Suprapubic skin (tissue), 4 donors: ENCODE measurements at regions not wholly inside any gene's neighbourhood (a gene's known extent, or its start where the extent isn't known, plus 50 kb on each side); places are given as distances from the start of the nearest gene placed in this dataset.

Experiments used
- DNase-seq, 2 donors: peaks; one replicate each; pipeline ENCODE4 v3.0.0-alpha.2; 2019; ENCODE audit warnings: low spot score in 2 of 2
- H3K27ac ChIP-seq: fragments of 200-600 bp; sonication (generic); one replicate; pipeline ENCODE4 v1.5.1; 2019
- H3K27me3 ChIP-seq: fragments of 200-600 bp; sonication (generic); one replicate; pipeline ENCODE4 v1.5.1; 2019
- H3K36me3 ChIP-seq: fragments of 200-600 bp; sonication (generic); one replicate; pipeline ENCODE4 v1.5.1; 2019
- H3K4me1 ChIP-seq: fragments of 200-600 bp; sonication (generic); one replicate; pipeline ENCODE4 v1.5.1; 2019
- H3K4me3 ChIP-seq: fragments of 200-600 bp; sonication (generic); one replicate; pipeline ENCODE4 v1.5.1; 2019; ENCODE audit warnings: mild to moderate bottlenecking
- H3K9me3 ChIP-seq: fragments of 200-600 bp; sonication (generic); one replicate; pipeline ENCODE4 v1.5.1; 2019
- CTCF ChIP-seq, 2 donors: fragments of 200-600 bp in 1 of 2; fragments of 450-650 bp in 1 of 2; sonication (generic) in 1 of 2; IDR thresholded peaks; one replicate each; pipeline ENCODE4 v1.5.1; 2016 to 2019; ENCODE audit warnings: antibody characterized with exemption in 2 of 2, mild to moderate bottlenecking in 1 of 2, moderate library complexity in 1 of 2
- EP300 ChIP-seq: sonication (generic); formaldehyde crosslinking; IDR thresholded peaks from one replicate; pipeline ENCODE4 v1.6.1; 2017; ENCODE audit warnings: antibody characterized with exemption
- POLR2A ChIP-seq, 2 donors: fragments of 450-650 bp; IDR thresholded peaks; one replicate each; pipeline ENCODE4 v1.6.1; 2017; ENCODE audit warnings: antibody characterized with exemption in 2 of 2, mild to moderate bottlenecking in 2 of 2, moderate library complexity in 2 of 2
- POLR2AphosphoS5 ChIP-seq, 3 donors: sonication (generic); formaldehyde crosslinking; IDR thresholded peaks; one replicate each; pipeline ENCODE4 v1.6.1; 2017; ENCODE audit warnings: antibody characterized with exemption in 3 of 3
- WGBS: methylation state at CpG from one replicate; pipeline ENCODE4 v1.1.5; 2018; 5-methylcytosine and 5-hydroxymethylcytosine counted together

DNA sequence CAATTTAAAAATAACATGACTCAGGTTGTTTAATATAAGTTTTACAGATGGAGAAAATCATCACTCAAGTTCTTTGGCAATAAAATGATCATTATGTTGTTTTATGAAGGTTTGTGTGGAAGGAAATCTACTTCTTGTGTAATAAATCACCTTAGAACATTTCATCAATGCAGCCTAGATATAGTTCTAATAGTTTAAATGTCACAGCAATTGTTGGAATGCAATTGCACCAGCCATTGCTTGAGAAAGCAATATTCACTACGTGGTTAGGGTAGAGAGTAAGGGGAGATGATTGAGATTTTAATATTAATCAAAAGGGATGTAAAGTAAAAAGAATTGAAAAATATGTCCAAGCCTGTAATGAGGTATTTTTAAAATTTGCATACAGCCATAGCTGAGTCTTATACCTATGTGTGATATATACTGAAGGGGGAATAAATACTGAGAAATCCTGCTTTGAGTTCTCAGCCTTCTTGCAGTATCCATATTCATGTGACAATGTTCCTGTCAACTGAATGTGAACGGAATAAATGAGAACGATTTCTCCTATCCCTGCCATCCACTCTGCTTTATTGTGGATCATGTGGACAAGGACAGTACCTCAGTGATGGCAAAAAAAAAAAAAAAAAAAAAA lies 257.9 kb downstream of the OTOL1 start:
- Histone ChIP-seq H3K27me3 (no peaks in the 10 kb centered on the region), H3K4me3 (no peak overlapping the region), H3K9me3 (no peaks in the 10 kb centered on the region), H3K4me1 (no peaks in the 10 kb centered on the region), H3K36me3 (no peaks in the 10 kb centered on the region), H3K27ac (no peak overlapping the region)
- DNase-seq: no peak
- TF ChIP-seq POLR2A (IDR thresholded peaks at IDR 0.05): no peak
- TF ChIP-seq EP300: no peak
- 87% methylated on average over 3 of the region's 3 CpGs for WGBS

DNA sequence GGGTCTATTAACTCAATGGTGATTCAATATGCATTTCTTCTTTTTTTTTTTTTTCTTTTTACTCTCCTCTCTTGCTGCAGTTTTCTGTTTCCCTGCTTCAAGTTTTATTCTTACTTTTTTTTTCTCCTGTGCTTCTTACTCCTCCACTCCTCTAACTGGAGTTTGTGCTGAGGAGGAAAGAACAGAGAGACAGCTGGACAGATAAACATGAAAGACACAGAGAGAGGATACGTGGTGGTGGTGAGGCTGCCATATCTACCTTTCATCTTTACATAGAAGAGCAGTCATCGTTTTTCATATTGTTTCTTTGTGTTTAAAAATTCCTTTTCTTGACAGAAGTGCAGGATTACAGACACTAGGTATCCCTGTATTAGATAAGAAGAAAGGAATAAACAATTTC lies 262.8 kb downstream of the OTOL1 start:
- H3K9me3 ChIP-seq: no peaks in the 10 kb centered on the region
- no peak overlapping the region for H3K27ac ChIP-seq
- no peaks in the 10 kb centered on the region for H3K27me3 ChIP-seq
- no peaks in the 10 kb centered on the region for H3K36me3 ChIP-seq
- no peak for DNase-seq
- no peaks in the 10 kb centered on the region for H3K4me1 ChIP-seq
- H3K4me3 ChIP-seq: no peak overlapping the region
- TF ChIP-seq EP300 (no peak), POLR2A (IDR thresholded peaks at IDR 0.05) (no peak), CTCF (IDR thresholded peaks at IDR 0.05) (no peak), POLR2AphosphoS5 (IDR thresholded peaks at IDR 0.05) (no peak)
- 62% methylated on average over 2 of the region's 2 CpGs for WGBS

GRCh38 chr3:161766331-161766730 lies 269.7 kb downstream of the OTOL1 start:
- WGBS: 47% methylated on average over 3 of the region's 3 CpGs
- DNase-seq: no peak
- TF ChIP-seq POLR2A (IDR thresholded peaks at IDR 0.05) (no peak), EP300 (no peak), CTCF (IDR thresholded peaks at IDR 0.05) (no peak), POLR2AphosphoS5 (IDR thresholded peaks at IDR 0.05) (no peak)
- H3K4me3 ChIP-seq: no peak overlapping the region
- H3K27me3 ChIP-seq: no peaks in the 10 kb centered on the region
- H3K4me1 ChIP-seq: no peaks in the 10 kb centered on the region
- no peaks in the 10 kb centered on the region for H3K9me3 ChIP-seq
- no peaks in the 10 kb centered on the region for H3K36me3 ChIP-seq
- no peak overlapping the region for H3K27ac ChIP-seq

DNA sequence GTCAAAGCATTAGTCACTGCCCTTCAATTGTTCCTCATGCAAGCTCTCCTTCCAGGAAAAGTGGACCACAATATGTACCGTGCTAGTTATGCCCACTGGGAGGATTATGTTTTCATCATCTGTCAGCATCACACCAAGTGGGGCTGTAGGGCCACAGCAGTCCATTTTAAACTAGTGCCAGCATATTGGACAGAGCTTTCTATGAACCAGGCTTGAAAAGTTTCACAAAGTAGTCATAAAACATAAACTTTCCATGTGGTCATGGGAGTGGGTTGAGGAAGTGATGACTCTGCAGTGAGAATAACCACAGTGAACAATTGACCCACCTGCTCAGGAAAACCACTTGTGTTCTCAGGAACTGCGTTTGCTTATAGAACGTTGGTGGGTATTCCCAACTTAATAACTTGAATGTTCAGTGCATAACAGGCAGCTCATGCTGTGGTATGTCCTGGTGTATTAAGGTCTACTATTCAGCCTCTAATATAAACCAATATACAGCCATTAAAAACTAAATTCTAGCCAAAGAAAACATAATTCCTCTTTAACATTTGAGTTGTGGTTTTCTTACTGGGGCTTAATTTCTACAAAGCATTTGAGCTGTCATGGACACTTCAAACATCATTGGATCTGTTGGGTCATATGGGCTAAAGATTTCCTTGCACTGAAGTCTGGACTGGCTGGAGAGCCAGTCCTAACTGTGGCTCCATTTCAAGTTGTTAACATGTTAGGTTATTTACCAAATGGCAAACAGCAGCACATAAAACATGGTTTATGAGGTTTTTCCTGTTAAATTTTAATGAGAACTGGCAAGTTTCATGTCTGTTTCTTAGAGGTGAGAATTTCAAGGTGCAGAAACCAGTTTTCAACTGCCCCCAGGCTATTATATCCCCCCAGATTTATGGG lies 274.1 kb downstream of the OTOL1 start:
- no peaks in the 10 kb centered on the region for H3K27me3 ChIP-seq
- no peaks in the 10 kb centered on the region for H3K9me3 ChIP-seq
- H3K27ac ChIP-seq: no peak overlapping the region
- no peak for TF ChIP-seq POLR2AphosphoS5 (IDR thresholded peaks at IDR 0.05)
- TF ChIP-seq CTCF (IDR thresholded peaks at IDR 0.05): no peak
- TF ChIP-seq EP300: no peak
- TF ChIP-seq POLR2A (IDR thresholded peaks at IDR 0.05): no peak
- no peaks in the 10 kb centered on the region for H3K36me3 ChIP-seq
- no peak overlapping the region for H3K4me3 ChIP-seq
- no peaks in the 10 kb centered on the region for H3K4me1 ChIP-seq
- WGBS: 71% methylated on average over 3 of the region's 3 CpGs
- no peak for DNase-seq

DNA sequence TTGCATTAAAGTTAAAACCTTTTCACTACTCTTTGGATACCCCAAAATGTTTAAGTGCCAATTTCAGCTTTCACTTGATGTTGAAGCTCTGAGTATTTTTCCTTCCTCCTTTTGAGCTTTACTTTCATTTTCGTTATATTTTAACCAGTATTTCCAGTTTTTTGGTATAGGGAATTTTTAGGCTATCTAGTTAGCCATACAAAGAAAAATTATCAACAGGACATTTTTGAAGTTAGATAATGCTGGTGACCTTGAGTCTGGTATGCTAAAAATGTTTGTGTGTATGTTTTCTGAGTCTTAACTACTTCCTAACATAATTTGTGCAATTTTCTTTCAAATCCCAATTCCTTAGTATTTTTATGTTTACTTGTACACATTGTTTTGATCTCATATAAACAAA lies 284.8 kb downstream of the OTOL1 start:
- H3K4me3 ChIP-seq: no peak overlapping the region
- 19% methylated on average over 1 of the region's 1 CpG for WGBS
- no peaks in the 10 kb centered on the region for H3K27me3 ChIP-seq
- H3K9me3 ChIP-seq: no peaks in the 10 kb centered on the region
- TF ChIP-seq POLR2AphosphoS5 (IDR thresholded peaks at IDR 0.05): no peak
- no peak for TF ChIP-seq CTCF (IDR thresholded peaks at IDR 0.05)
- no peak for TF ChIP-seq POLR2A (IDR thresholded peaks at IDR 0.05)
- no peak for TF ChIP-seq EP300
- H3K27ac ChIP-seq: no peak overlapping the region
- no peak for DNase-seq
- no peaks in the 10 kb centered on the region for H3K4me1 ChIP-seq
- H3K36me3 ChIP-seq: no peaks in the 10 kb centered on the region
